ENCODE measurements at regions not wholly inside any gene's neighbourhood (a gene's known extent, or its start where the extent isn't known, plus 50 kb on each side); places are given as distances from the start of the nearest gene placed in this dataset.

DNA sequence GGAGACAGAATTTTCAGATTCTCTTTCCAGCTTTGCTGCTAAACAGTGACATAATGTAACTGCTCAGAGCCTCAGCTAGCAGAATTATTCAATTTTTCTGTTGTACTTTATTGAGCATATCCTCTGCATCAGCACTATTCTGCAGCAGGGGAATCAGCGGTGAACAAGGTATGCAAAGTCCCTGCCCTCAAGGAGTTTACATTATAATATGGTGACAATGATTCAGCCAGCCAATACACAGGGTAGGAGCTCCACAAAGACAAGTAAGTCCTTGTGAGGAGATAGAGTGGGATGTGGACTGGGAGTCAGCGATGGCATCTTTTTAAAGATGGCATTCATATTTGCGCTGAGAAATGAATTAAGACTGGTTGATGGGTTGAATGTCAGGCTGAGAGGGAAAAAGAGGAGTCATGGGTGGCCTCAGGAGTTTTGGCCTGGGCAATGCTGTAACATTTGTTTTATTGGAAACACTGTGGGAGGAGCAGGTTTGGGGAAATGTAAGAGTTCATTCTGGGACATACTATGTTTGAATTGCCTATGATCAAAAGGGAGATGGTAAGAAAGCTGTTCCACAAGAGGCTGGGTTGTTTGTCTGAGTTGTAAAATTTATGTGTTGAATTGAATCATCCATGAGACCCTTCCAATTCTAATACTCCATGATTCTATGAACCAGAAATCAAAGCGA lies 194.5 kb downstream of the PLK2 start:
- Histone ChIP-seq H3K36me3 (no peaks in the 10 kb centered on the region), H3K27me3 (ENCODE audit: low read depth) (no peaks in the 10 kb centered on the region), H3K9me3 (no peaks in the 10 kb centered on the region), H3K4me3 (no peak overlapping the region), H3K27ac (no peak overlapping the region), H3K4me1 (no peaks in the 10 kb centered on the region)
- TF ChIP-seq, protein P1, sequence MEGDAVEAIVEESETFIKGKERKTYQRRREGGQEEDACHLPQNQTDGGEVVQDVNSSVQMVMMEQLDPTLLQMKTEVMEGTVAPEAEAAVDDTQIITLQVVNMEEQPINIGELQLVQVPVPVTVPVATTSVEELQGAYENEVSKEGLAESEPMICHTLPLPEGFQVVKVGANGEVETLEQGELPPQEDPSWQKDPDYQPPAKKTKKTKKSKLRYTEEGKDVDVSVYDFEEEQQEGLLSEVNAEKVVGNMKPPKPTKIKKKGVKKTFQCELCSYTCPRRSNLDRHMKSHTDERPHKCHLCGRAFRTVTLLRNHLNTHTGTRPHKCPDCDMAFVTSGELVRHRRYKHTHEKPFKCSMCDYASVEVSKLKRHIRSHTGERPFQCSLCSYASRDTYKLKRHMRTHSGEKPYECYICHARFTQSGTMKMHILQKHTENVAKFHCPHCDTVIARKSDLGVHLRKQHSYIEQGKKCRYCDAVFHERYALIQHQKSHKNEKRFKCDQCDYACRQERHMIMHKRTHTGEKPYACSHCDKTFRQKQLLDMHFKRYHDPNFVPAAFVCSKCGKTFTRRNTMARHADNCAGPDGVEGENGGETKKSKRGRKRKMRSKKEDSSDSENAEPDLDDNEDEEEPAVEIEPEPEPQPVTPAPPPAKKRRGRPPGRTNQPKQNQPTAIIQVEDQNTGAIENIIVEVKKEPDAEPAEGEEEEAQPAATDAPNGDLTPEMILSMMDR (IDR thresholded peaks at IDR 0.05) = no peak
- intact Hi-C loops (cut with DNase I) = no loop called here
- ATAC-seq (no peak), DNase-seq (no peak)

DNA sequence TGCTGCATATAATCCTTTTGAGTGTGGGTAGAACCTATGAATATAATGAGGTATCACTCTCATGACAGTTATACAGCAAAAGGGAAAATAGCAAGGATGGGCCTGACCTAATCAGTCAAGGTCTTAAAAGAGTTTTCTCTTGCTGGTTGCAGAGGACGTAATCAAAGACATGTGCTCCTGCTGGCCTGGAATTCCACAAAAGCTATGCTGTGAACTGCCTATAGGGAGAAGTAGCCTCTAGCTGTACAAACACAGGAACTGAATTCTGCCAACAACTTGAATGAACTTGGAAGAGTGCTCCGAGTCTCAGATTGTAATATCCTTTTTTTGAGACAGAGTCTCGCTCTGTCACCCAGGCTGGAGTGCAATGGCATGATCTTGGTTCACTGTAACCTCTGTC lies 195.6 kb downstream of the PLK2 start:
- intact Hi-C loops (cut with DNase I) = no loop called here
- Histone ChIP-seq H3K9me3 (no peaks in the 10 kb centered on the region), H3K27me3 (ENCODE audit: low read depth) (no peaks in the 10 kb centered on the region), H3K4me3 (no peak overlapping the region), H3K36me3 (no peaks in the 10 kb centered on the region), H3K4me1 (peaks cover 7% of the 10 kb centered on the region), H3K27ac (no peak overlapping the region)
- DNase-seq (no peak), ATAC-seq (no peak)
- TF ChIP-seq, protein P1 (IDR thresholded peaks at IDR 0.05) = no peak

DNA sequence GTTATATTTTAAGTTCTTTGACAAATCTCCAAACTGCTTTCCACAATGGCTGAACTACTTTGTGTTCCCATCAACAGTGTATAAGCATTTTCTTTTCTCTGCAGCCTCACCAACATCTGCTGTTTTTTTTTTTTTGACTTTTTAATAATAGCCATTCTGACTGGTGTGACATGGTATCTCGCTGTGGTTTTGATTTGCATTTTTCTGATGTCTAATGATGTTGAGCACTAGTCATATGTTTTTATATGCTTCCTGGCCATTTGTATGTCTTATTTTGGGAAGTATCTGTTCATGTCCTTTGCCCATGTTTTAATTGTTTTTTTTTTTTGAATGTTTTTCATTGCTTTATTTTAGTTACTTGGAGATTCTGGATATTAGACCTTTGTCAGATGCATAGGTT lies 196.6 kb downstream of the PLK2 start:
- H3K27me3 ChIP-seq (ENCODE audit: low read depth) = no peaks in the 10 kb centered on the region
- H3K4me1 ChIP-seq = peaks cover 7% of the 10 kb centered on the region
- TF ChIP-seq, protein P1 (IDR thresholded peaks at IDR 0.05) = no peak
- ATAC-seq = no peak
- H3K27ac ChIP-seq = no peak overlapping the region
- no peaks in the 10 kb centered on the region for H3K9me3 ChIP-seq
- no peak overlapping the region for H3K4me3 ChIP-seq
- DNase-seq = no peak
- no peaks in the 10 kb centered on the region for H3K36me3 ChIP-seq
- intact Hi-C loops (cut with DNase I) = no loop called here

DNA sequence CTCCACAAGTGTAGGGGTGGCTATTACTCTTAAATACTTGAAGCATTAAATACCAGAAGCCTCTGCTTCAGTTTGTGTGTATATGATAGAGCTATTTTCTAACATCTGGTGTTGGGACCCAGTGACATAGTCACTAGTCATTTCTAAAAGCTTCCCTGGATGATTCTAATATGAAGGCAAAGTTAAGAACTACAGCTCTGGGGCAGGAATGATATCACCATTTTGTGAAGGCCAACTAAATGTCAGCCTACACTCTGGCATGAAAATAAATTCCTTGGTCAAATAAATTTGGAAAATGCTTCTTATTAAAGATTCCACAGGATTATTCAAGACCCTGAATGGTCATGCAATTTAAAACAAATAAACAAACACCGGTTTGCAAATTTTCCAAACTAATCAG lies 197.7 kb downstream of the PLK2 start:
- intact Hi-C loops (cut with DNase I) = no loop called here
- DNase-seq (no peak), ATAC-seq (no peak)
- Histone ChIP-seq H3K27ac (no peak overlapping the region), H3K4me3 (no peak overlapping the region), H3K4me1 (peaks cover 7% of the 10 kb centered on the region), H3K36me3 (no peaks in the 10 kb centered on the region), H3K9me3 (no peaks in the 10 kb centered on the region), H3K27me3 (ENCODE audit: low read depth) (no peaks in the 10 kb centered on the region)
- TF ChIP-seq, protein P1 (IDR thresholded peaks at IDR 0.05) = no peak

DNA sequence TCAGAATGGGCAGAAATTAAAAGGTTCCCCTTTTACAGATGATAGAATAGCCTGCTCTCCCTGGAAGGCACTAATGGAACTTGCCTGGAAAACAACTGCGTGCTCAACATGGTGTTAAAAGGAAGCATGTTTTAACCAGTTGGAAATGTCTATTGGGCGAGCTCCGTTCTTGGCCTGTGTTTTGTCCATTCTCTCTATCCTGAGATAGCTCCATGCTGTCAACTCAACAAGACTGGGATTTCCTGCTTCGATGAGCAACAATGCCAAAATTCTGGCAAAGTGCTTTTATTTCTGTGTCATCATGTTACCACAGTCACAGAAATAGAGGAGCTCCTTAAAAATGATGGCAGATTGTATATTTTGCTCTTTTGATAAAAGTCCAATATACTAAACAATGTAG lies 198.3 kb downstream of the PLK2 start:
- no peak for DNase-seq
- no peak overlapping the region for H3K4me3 ChIP-seq
- no peak overlapping the region for H3K27ac ChIP-seq
- no peaks in the 10 kb centered on the region for H3K36me3 ChIP-seq
- H3K27me3 ChIP-seq (ENCODE audit: low read depth) = no peaks in the 10 kb centered on the region
- TF ChIP-seq, protein P1 (IDR thresholded peaks at IDR 0.05) = no peak
- intact Hi-C loops (cut with DNase I) = no loop called here
- no peak for ATAC-seq
- H3K4me1 ChIP-seq = peaks cover 7% of the 10 kb centered on the region
- no peaks in the 10 kb centered on the region for H3K9me3 ChIP-seq

All from lower lobe of right lung (tissue), 2 donors.